HCT116 (cell line): ENCODE measurements at regions not wholly inside any gene's neighbourhood (a gene's known extent, or its start where the extent isn't known, plus 50 kb on each side); places are given as distances from the start of the nearest gene placed in this dataset.

ENCODE experiments used
- ATAC-seq: fragments of 200-7000 bp; cut with Tn5 transposase; 2 replicates; pipeline ENCODE4 v1.9.1; 2020; ENCODE audit warnings: mild to moderate bottlenecking, moderate library complexity
- BruUV-seq: library from RNA; stranded (reverse); fragments of 400-500 nt; replicated peaks from 2 replicates; lab custom pipeline; 2021; lab: Mats Ljungman, UMichigan
- CTCF ChIA-PET: fragments of 300-600 bp; sonication (Branson Sonifier 250); formaldehyde crosslinking; loops from one replicate; lab custom pipeline; 2021; ENCODE audit warnings: antibody characterized with exemption; lab: Charles Lee
- POLR2A ChIA-PET: fragments of 300-600, 350-600 bp; sonication (Branson Sonifier 250); formaldehyde crosslinking; loops from one replicate; lab custom pipeline; 2021; ENCODE audit warnings: antibody characterized with exemption; lab: Charles Lee
- RAD21 ChIA-PET, 2 experiments: fragments of 300-600 bp; sonication (Branson Sonifier 250); formaldehyde crosslinking; loops; one replicate each; lab custom pipeline; 2023; ENCODE audit warnings: low total read pairs in 2 of 2; ENCODE audit not compliant: uncharacterized antibody in 2 of 2, unreplicated experiment in 2 of 2, low non-redundant PET in 1 of 2; lab: Charles Lee
- DNase-seq: peaks from one replicate; pipeline ENCODE4 v3.0.0-alpha.2; 2010; ENCODE audit warnings: low read depth, low spot score
- H2AFZ ChIP-seq: fragments of 200-600 bp; shearing (Covaris generic), sonication (generic); 2 replicates; pipeline ENCODE4 v1.6.1; 2017; ENCODE audit warnings: low read depth, mixed run types, mixed read lengths, antibody characterized with exemption, low read length; ENCODE audit not compliant: poor library complexity, severe bottlenecking
- H3K27ac ChIP-seq: 2 replicates; pipeline ENCODE4 v1.5.1; 2012; ENCODE audit warnings: low read depth, low read length
- H3K27me3 ChIP-seq: fragments of 200-600 bp; sonication (generic); 2 replicates; pipeline ENCODE4 v1.6.1; 2016; ENCODE audit warnings: mixed run types, low read length, mixed read lengths; ENCODE audit not compliant: insufficient read depth
- H3K36me3 ChIP-seq, 2 experiments: fragments of 200-500 bp in 1 of 2; fragments of 200-600 bp in 1 of 2; sonication (Bioruptor generic) in 1 of 2; sonication (generic) in 1 of 2; 2 replicates each; pipeline versions ENCODE4 v1.5.1 to v1.6.1; 2014 to 2016; ENCODE audit warnings: low read length in 2 of 2, inconsistent platforms in 1 of 2, mixed read lengths in 1 of 2, mixed run types in 1 of 2; ENCODE audit not compliant: insufficient read depth in 2 of 2, control insufficient read depth in 1 of 2
- H3K4me1 ChIP-seq, 2 experiments: fragments of 200-600 bp in 1 of 2; sonication (generic) in 1 of 2; 2 replicates each; pipeline versions ENCODE4 v1.5.1 to v1.6.1; 2012 to 2017; ENCODE audit warnings: low read length in 2 of 2, inconsistent platforms in 1 of 2, mild to moderate bottlenecking in 1 of 2, mixed read lengths in 1 of 2, mixed run types in 1 of 2, moderate library complexity in 1 of 2; ENCODE audit not compliant: insufficient read depth in 2 of 2, control insufficient read depth in 1 of 2
- H3K4me2 ChIP-seq: fragments of 200-600 bp; sonication (generic); 2 replicates; pipeline ENCODE4 v1.6.1; 2017; ENCODE audit warnings: mixed run types, low read length, mixed read lengths
- H3K4me3 ChIP-seq, 2 experiments: fragments of 200-600 bp in 1 of 2; sonication (generic) in 1 of 2; replicated peaks in 1 of 2; 2 replicates each; pipeline ENCODE4 v1.5.1; 2011 to 2016; ENCODE audit warnings: low read length in 2 of 2, control low read depth in 1 of 2, low read depth in 1 of 2, mild to moderate bottlenecking in 1 of 2, mixed read lengths in 1 of 2, mixed run types in 1 of 2
- H3K79me2 ChIP-seq: fragments of 200-600 bp; sonication (generic); 2 replicates; pipeline ENCODE4 v1.6.1; 2017; ENCODE audit warnings: mild to moderate bottlenecking, mixed run types, low read length, moderate library complexity, mixed read lengths; ENCODE audit not compliant: insufficient read depth
- H3K9ac ChIP-seq: fragments of 200-600 bp; sonication (generic); 2 replicates; pipeline ENCODE4 v1.6.1; 2016; ENCODE audit warnings: low read length, mixed read lengths
- H3K9me2 ChIP-seq: fragments of 200-600 bp; sonication (generic), shearing (Covaris generic); 2 replicates; pipeline ENCODE4 v1.6.1; 2017; ENCODE audit warnings: mixed run types, mild to moderate bottlenecking, moderate library complexity; ENCODE audit not compliant: insufficient read depth
- H3K9me3 ChIP-seq, 2 experiments: fragments of 200-500 bp in 1 of 2; fragments of 200-600 bp in 1 of 2; sonication (Bioruptor generic) in 1 of 2; sonication (generic) in 1 of 2; 2 replicates each; pipeline ENCODE4 v1.6.1; 2014 to 2017; ENCODE audit warnings: low read length in 2 of 2, mixed read lengths in 2 of 2, inconsistent platforms in 1 of 2, low read depth in 1 of 2, mild to moderate bottlenecking in 1 of 2, mixed run types in 1 of 2, moderate library complexity in 1 of 2; ENCODE audit not compliant: control insufficient read depth in 1 of 2, insufficient read depth in 1 of 2
- H4K20me1 ChIP-seq: fragments of 200-600 bp; sonication (generic), shearing (Covaris generic); 2 replicates; pipeline ENCODE4 v1.6.1; 2017; ENCODE audit warnings: mixed run types, mild to moderate bottlenecking, moderate library complexity; ENCODE audit not compliant: insufficient read depth
- EGR1 ChIP-seq: IDR thresholded peaks from 2 replicates; pipeline ENCODE4 v1.6.1; 2012; ENCODE audit warnings: low read depth
- intact Hi-C: fragments of 100-400 bp; cut with micrococcal nuclease; formaldehyde crosslinking; loops from 2 replicates; pipeline ENCODE4 v1.10.0; 2022
- TF ChIP-seq, protein P1 (sequence below): IDR thresholded peaks from 2 replicates; pipeline ENCODE4 v1.6.1; 2012
- TF ChIP-seq, protein P2 (sequence below): IDR thresholded peaks from 2 replicates; pipeline ENCODE4 v1.6.1; 2011; ENCODE audit warnings: mild to moderate bottlenecking, low read length, moderate library complexity; ENCODE audit not compliant: insufficient replicate concordance; ENCODE audit errors: extremely low read depth

DNA sequence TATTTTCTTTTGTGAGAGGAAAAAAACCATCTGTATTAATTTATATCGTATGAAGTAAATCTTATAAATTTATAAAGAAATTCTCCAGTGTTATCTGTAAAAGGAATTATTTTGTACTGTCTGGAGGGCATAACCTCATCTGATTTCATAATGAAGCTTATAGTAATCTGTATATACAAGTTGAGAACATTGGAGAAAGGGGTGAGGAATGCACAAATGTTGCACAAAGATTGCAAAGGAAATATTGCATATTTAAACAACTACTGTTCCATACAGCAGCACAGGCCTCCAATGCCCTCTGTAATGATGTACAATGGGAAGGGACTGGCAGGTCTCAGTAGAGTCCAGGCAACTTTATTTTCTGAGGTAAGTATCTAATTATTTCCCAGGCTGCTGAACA, 50.8 kb upstream of the KCNJ16 start:
- Histone ChIP-seq H3K4me3 (no peak overlapping the region), H2AFZ (no peak overlapping the region), H3K36me3 (no peaks in the 10 kb centered on the region), H3K4me1 (no peaks in the 10 kb centered on the region), H3K27ac (no peak overlapping the region), H3K9ac (no peak overlapping the region), H3K27me3 (no peaks in the 10 kb centered on the region), H4K20me1 (no peaks in the 10 kb centered on the region), H3K79me2 (no peaks in the 10 kb centered on the region), H3K4me2 (no peak overlapping the region), H3K9me2 (no peaks in the 10 kb centered on the region), H3K9me3 (peaks cover 0 to 27% of the 10 kb centered on the region in 2 experiments; a peak in 1 of 4 replicates)
- ChIA-PET CTCF (no interaction called here), RAD21 (no interaction called here), POLR2A (no interaction called here)
- ATAC-seq (no peak), DNase-seq (no peak)
- intact Hi-C loops, result no loop called here
- no peak for TF ChIP-seq EGR1
- TF ChIP-seq, protein P1, sequence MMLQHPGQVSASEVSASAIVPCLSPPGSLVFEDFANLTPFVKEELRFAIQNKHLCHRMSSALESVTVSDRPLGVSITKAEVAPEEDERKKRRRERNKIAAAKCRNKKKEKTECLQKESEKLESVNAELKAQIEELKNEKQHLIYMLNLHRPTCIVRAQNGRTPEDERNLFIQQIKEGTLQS, result no peak
- TF ChIP-seq, protein P2, sequence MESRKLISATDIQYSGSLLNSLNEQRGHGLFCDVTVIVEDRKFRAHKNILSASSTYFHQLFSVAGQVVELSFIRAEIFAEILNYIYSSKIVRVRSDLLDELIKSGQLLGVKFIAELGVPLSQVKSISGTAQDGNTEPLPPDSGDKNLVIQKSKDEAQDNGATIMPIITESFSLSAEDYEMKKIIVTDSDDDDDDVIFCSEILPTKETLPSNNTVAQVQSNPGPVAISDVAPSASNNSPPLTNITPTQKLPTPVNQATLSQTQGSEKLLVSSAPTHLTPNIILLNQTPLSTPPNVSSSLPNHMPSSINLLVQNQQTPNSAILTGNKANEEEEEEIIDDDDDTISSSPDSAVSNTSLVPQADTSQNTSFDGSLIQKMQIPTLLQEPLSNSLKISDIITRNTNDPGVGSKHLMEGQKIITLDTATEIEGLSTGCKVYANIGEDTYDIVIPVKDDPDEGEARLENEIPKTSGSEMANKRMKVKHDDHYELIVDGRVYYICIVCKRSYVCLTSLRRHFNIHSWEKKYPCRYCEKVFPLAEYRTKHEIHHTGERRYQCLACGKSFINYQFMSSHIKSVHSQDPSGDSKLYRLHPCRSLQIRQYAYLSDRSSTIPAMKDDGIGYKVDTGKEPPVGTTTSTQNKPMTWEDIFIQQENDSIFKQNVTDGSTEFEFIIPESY, result no peak
- BruUV-seq, result no TSS peak
